ENCODE measurements at regions not wholly inside any gene's neighbourhood (a gene's known extent, or its start where the extent isn't known, plus 50 kb on each side); places are given as distances from the start of the nearest gene placed in this dataset.

GRCh38 chr10:131727560-131727959 is 173.2 kb upstream of the PPP2R2D start:
- DNase-seq = no peak
- POLR2A ChIA-PET = no interaction called here

GRCh38 chr10:131728286-131729228 is 172.3 kb upstream of the PPP2R2D start:
- Mint-ChIP-seq H3K27ac (no peak overlapping the region), H3K36me3 (no peaks in the 10 kb centered on the region), H3K9me3 (peaks cover 0 to 5% (median 2%) of the 10 kb centered on the region in 5 donors), H3K4me3 (no peak overlapping the region), H3K4me1 (peaks cover 0 to 6% (median 2%) of the 10 kb centered on the region in 3 donors), H3K27me3 (peaks cover 0 to 7% of the 10 kb centered on the region in 2 donors)
- Histone ChIP-seq H3K36me3 (ENCODE audit: insufficient read depth, low read length) (no peaks in the 10 kb centered on the region), H3K27me3 (ENCODE audit: insufficient read depth, low read length, poor library complexity, severe bottlenecking) (no peaks in the 10 kb centered on the region), H3K4me1 (ENCODE audit: insufficient read depth, low read length) (no peaks in the 10 kb centered on the region), H3K4me3 (ENCODE audit: low read length) (no peak overlapping the region), H3K9me3 (ENCODE audit: low read length) (no peaks in the 10 kb centered on the region), H3K27ac (ENCODE audit: low read depth, low read length) (no peak overlapping the region)
- CTCF ChIA-PET = no interaction called here
- POLR2A ChIA-PET = no interaction called here
- DNase-seq = no peak

More at GRCh38 chr10:131727560-131727959, 173.2 kb upstream of the PPP2R2D start:
- H3K36me3 ChIP-seq (ENCODE audit: insufficient read depth, low read length) = no peaks in the 10 kb centered on the region
- H3K9me3 Mint-ChIP-seq = peaks cover 0 to 4% (median 2%) of the 10 kb centered on the region in 5 donors
- no peak overlapping the region for H3K27ac Mint-ChIP-seq
- no peak overlapping the region for H3K4me3 ChIP-seq (ENCODE audit: low read length)
- H3K27me3 Mint-ChIP-seq = peaks cover 0 to 7% of the 10 kb centered on the region in 2 donors
- no peaks in the 10 kb centered on the region for H3K27me3 ChIP-seq (ENCODE audit: insufficient read depth, low read length, poor library complexity, severe bottlenecking)
- CTCF ChIA-PET = no interaction called here
- no peak overlapping the region for H3K27ac ChIP-seq (ENCODE audit: low read depth, low read length)
- H3K4me1 ChIP-seq (ENCODE audit: insufficient read depth, low read length) = no peaks in the 10 kb centered on the region
- H3K4me1 Mint-ChIP-seq = peaks cover 0 to 6% (median 2%) of the 10 kb centered on the region in 3 donors
- H3K36me3 Mint-ChIP-seq = no peaks in the 10 kb centered on the region
- H3K9me3 ChIP-seq (ENCODE audit: low read length) = no peaks in the 10 kb centered on the region
- no peak overlapping the region for H3K4me3 Mint-ChIP-seq

GRCh38 chr10:131729361-131729760 is 171.4 kb upstream of the PPP2R2D start:
- ChIA-PET POLR2A (no interaction called here), CTCF (no interaction called here)
- no peak overlapping the region for H3K4me3 ChIP-seq (ENCODE audit: low read length)
- Mint-ChIP-seq H3K36me3 (no peaks in the 10 kb centered on the region), H3K27me3 (peaks cover 0 to 7% of the 10 kb centered on the region in 2 donors), H3K4me1 (peaks cover 0 to 6% (median 2%) of the 10 kb centered on the region in 3 donors), H3K4me3 (no peak overlapping the region), H3K9me3 (peaks cover 0 to 5% (median 0%) of the 10 kb centered on the region in 5 donors), H3K27ac (no peak overlapping the region)
- no peaks in the 10 kb centered on the region for H3K27me3 ChIP-seq (ENCODE audit: insufficient read depth, low read length, poor library complexity, severe bottlenecking)
- no peak overlapping the region for H3K27ac ChIP-seq (ENCODE audit: low read depth, low read length)
- H3K9me3 ChIP-seq (ENCODE audit: low read length) = no peaks in the 10 kb centered on the region
- DNase-seq = no peak
- no peaks in the 10 kb centered on the region for H3K4me1 ChIP-seq (ENCODE audit: insufficient read depth, low read length)
- no peaks in the 10 kb centered on the region for H3K36me3 ChIP-seq (ENCODE audit: insufficient read depth, low read length)

- H3K36me3 Mint-ChIP-seq = no peaks in the 10 kb centered on the region
- Histone ChIP-seq H3K4me1 (ENCODE audit: insufficient read depth, low read length) (no peaks in the 10 kb centered on the region), H3K27me3 (ENCODE audit: insufficient read depth, low read length, poor library complexity, severe bottlenecking) (no peaks in the 10 kb centered on the region), H3K27ac (ENCODE audit: low read depth, low read length) (no peak overlapping the region), H3K4me3 (ENCODE audit: low read length) (no peak overlapping the region), H3K36me3 (ENCODE audit: insufficient read depth, low read length) (no peaks in the 10 kb centered on the region), H3K9me3 (ENCODE audit: low read length) (no peaks in the 10 kb centered on the region)
- H3K4me1 Mint-ChIP-seq = peaks cover 0 to 6% (median 2%) of the 10 kb centered on the region in 3 donors
- no peak overlapping the region for H3K4me3 Mint-ChIP-seq
- CTCF ChIA-PET = no interaction called here
- H3K27me3 Mint-ChIP-seq = peaks cover 0 to 7% of the 10 kb centered on the region in 2 donors
- no peak overlapping the region for H3K27ac Mint-ChIP-seq
- DNase-seq = no peak
- H3K9me3 Mint-ChIP-seq = peaks cover 0 to 5% (median 0%) of the 10 kb centered on the region in 5 donors
- POLR2A ChIA-PET = no interaction called here
Measured at GRCh38 chr10:131729938-131730660, 170.7 kb upstream of the PPP2R2D start.

GRCh38 chr10:131730771-131731497 is 169.9 kb upstream of the PPP2R2D start:
- Mint-ChIP-seq H3K27me3 (peaks cover 1 to 6% of the 10 kb centered on the region in 2 donors), H3K27ac (peak overlapping the region in 1 of 8 donors; percentile 56), H3K36me3 (no peaks in the 10 kb centered on the region), H3K9me3 (peaks cover 0 to 5% (median 0%) of the 10 kb centered on the region in 5 donors), H3K4me1 (peaks cover 0 to 6% (median 2%) of the 10 kb centered on the region in 3 donors), H3K4me3 (no peak overlapping the region)
- CTCF ChIA-PET = no interaction called here
- Histone ChIP-seq H3K36me3 (ENCODE audit: insufficient read depth, low read length) (no peaks in the 10 kb centered on the region), H3K27me3 (ENCODE audit: insufficient read depth, low read length, poor library complexity, severe bottlenecking) (no peaks in the 10 kb centered on the region), H3K4me1 (ENCODE audit: insufficient read depth, low read length) (no peaks in the 10 kb centered on the region), H3K9me3 (ENCODE audit: low read length) (no peaks in the 10 kb centered on the region), H3K4me3 (ENCODE audit: low read length) (no peak overlapping the region), H3K27ac (ENCODE audit: low read depth, low read length) (no peak overlapping the region)
- POLR2A ChIA-PET = no interaction called here
- no peak for DNase-seq

GRCh38 chr10:131731780-131732630 is 168.8 kb upstream of the PPP2R2D start:
- Histone ChIP-seq H3K4me3 (ENCODE audit: low read length) (no peak overlapping the region), H3K36me3 (ENCODE audit: insufficient read depth, low read length) (no peaks in the 10 kb centered on the region), H3K27ac (ENCODE audit: low read depth, low read length) (no peak overlapping the region), H3K4me1 (ENCODE audit: insufficient read depth, low read length) (no peaks in the 10 kb centered on the region), H3K9me3 (ENCODE audit: low read length) (no peaks in the 10 kb centered on the region), H3K27me3 (ENCODE audit: insufficient read depth, low read length, poor library complexity, severe bottlenecking) (no peaks in the 10 kb centered on the region)
- H3K4me1 Mint-ChIP-seq = peaks cover 0 to 2% (median 0%) of the 10 kb centered on the region in 3 donors
- CTCF ChIA-PET = no interaction called here
- peaks cover 0 to 3% of the 10 kb centered on the region in 2 donors for H3K27me3 Mint-ChIP-seq
- no peak overlapping the region for H3K4me3 Mint-ChIP-seq
- peaks cover 0 to 5% (median 0%) of the 10 kb centered on the region in 5 donors for H3K9me3 Mint-ChIP-seq
- no peak overlapping the region for H3K27ac Mint-ChIP-seq
- no peaks in the 10 kb centered on the region for H3K36me3 Mint-ChIP-seq
- POLR2A ChIA-PET = no interaction called here
- no peak for DNase-seq

GRCh38 chr10:131732631-131733127 is 168.1 kb upstream of the PPP2R2D start:
- H3K4me3 ChIP-seq (ENCODE audit: low read length) = no peak overlapping the region
- ChIA-PET POLR2A (no interaction called here), CTCF (no interaction called here)
- Mint-ChIP-seq H3K36me3 (no peaks in the 10 kb centered on the region), H3K4me1 (no peaks in the 10 kb centered on the region), H3K27me3 (peaks cover 0 to 3% of the 10 kb centered on the region in 2 donors), H3K9me3 (peaks cover 0 to 5% (median 0%) of the 10 kb centered on the region in 5 donors), H3K27ac (no peak overlapping the region), H3K4me3 (no peak overlapping the region)
- H3K4me1 ChIP-seq (ENCODE audit: insufficient read depth, low read length) = no peaks in the 10 kb centered on the region
- no peak overlapping the region for H3K27ac ChIP-seq (ENCODE audit: low read depth, low read length)
- no peaks in the 10 kb centered on the region for H3K27me3 ChIP-seq (ENCODE audit: insufficient read depth, low read length, poor library complexity, severe bottlenecking)
- no peaks in the 10 kb centered on the region for H3K9me3 ChIP-seq (ENCODE audit: low read length)
- H3K36me3 ChIP-seq (ENCODE audit: insufficient read depth, low read length) = no peaks in the 10 kb centered on the region
- DNase-seq = no peak
